CD4-positive, alpha-beta T cell treated with Interferon alpha-2 for 1 hour (primary cell): ENCODE measurements at regions not wholly inside any gene's neighbourhood (a gene's known extent, or its start where the extent isn't known, plus 50 kb on each side); places are given as distances from the start of the nearest gene placed in this dataset.

Source experiments
- DNase-seq, 2 donors: peaks; one replicate each; pipeline ENCODE4 v3.0.0-alpha.2; 2020 to 2022

DNA sequence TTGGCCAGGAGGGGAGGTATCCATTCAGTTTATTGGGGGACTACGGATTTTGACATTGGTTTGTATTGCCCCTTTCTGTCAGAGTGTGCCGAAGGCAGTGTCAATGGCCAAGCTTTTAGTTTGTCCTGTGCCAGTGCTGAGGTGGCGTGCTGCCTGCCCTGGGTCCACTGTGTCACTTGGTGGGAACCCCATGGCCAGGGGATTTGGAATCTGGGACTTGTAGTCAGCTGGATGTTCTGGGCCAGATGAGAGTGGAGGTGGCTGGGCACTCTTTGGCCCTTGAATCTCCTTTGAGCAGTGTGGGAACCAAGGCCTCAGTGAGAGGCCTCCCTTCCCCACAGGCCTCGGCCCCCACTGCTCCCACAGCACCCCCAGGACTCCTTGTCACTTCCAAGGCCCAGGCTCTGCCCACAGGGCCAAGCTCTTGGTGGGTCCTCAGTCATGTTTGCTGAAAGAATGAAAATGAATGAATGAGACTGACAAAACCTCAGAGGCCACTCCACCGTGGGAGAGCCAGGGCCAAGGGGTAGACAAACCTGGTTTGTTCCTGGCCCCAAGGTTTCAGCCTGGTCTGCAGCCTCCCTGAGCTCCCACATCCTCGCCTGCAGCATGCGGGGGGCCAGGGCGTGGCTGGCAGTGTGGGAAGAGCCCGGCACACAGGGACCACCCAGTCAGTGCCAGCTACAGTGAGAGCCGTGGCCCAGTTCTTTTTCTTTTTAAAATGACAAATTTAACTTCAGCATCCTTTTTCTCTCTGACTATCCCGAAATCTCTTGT is 412.2 kb downstream of the MATN1 start:
- no peak for DNase-seq

DNA sequence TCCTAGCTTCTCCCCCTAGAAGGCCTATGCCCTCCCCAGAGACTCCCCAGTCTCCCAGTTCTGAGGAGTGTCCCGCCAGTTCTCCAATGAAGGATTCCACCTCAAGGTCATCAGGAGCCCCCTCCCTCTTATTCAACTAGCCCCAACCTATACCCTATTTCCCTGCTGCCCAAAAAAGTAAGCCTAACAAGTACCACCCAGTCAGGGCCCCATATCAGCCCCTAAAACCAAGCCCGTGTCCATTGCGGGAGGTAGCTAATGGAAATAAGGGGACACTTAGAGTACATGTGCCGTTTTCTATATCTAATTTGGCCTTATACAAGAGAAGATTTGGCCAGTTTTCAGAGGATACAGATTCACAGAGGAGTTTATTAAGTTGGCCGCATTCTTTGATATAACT is 416.2 kb downstream of the MATN1 start:
- no peak for DNase-seq

DNA sequence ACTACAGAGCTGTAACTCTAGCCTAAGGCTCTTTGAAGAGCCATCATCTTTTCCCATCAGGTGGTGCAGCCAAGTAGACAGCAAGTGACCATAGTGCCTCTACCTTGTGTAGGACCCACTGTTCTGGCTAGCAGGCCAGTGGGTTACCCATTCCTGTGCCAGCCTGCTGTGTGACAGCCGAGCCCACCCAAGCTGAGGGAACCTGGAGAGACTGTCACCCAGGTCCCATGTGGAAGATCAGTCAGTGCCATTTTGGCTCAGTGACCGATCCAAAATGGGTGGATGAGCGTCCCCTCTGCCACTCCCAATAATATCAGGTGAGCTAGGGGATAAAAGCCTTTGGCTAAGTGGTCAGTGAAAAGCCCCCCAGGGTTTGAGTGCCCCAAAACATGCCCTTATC is 417.9 kb downstream of the MATN1 start:
- no peak for DNase-seq

DNA sequence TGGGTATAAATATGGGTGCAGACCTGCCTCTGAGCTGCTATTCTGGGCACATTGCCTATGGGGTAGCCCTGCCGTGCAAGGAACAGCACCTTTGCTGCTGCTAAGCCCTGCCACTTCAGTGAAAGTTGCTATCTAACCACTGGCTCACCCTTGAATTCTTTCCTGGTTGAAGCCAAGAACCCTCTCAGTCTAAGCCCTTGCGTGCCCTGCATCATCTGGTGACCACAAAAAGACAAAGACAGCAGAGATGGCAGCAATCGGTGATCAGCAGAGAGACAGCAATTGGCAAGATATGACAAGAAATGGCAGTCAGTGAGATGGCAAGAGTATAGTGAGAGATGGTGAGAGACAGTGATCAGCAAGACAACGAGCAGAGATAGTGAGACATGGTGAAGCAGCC is 418.3 kb downstream of the MATN1 start:
- no peak for DNase-seq

DNA sequence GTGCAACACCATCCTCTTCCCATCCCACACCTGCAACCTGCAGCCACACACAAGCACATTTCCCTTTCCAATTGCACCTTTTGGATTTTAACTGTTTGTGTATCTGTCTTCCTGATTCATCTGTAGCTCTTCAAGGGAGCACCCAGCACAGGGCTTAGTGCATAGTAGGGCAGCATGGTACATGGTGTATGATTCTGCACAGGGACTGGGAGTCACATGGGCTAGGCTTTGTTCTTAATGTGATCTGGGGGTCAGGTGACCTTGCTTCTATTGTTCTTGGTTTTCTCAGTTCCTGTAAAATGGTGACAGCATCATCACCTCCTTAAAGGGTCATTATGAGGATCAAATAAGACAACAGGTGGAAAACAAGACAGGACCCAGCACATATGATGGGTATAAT is 419.3 kb downstream of the MATN1 start:
- DNase-seq = no peak

DNA sequence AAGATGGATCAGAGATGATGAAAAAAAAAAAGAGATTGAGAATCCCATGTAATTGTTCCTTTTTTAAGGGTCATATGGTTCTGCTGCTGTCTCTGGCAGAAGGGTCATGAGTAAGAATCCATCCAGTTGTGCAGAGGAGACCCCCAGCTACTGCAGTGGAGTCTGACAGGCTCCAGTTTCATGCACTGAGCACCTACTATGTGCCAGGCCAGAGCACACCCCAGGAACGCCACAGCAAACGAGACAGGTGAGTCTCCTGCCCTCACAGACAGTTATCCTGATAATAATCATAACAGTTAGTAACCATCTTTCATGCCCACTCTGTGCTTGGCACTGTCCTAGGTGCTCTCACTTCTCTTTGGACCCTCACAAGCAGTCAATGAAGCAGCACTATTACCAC is 420.0 kb downstream of the MATN1 start:
- DNase-seq = no peak

DNA sequence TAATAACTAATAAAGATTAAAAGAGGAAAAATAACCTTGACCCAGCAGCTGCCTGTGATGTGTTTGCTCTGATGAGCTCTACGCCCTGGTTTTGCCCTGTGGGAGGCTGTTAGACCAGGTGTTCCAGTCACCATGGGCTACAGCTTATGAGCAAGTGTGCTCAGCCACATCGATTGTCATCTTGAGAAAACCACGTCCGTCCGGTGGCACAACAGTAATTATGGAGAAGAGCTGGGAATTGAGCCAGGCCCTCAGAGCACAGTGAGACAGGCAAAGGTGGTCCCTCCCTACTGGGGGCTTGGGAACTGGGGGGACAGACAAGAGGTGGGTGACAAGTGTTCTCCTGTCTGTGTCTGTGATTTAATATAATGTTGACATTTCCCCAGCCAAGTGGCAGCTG is 420.5 kb downstream of the MATN1 start:
- no peak for DNase-seq

DNA sequence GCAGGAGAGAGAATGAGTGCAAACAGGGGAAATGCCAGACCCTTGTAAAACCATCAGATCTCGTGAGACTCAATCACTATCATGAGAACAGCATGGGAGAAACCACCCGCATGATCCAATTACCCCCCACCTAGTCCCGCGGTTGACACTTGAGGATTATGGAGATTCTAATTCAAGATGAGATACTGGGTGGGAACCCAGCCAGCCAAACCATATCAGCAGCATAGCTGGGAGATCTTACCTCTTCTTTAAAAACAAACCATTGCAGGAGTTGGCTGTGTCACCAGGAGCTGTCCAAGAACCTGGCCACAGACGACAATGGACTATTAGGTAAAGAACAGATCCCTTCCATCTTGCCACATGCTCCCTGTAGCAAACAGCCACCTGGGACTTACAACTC is 422.7 kb downstream of the MATN1 start:
- no peak for DNase-seq

DNA sequence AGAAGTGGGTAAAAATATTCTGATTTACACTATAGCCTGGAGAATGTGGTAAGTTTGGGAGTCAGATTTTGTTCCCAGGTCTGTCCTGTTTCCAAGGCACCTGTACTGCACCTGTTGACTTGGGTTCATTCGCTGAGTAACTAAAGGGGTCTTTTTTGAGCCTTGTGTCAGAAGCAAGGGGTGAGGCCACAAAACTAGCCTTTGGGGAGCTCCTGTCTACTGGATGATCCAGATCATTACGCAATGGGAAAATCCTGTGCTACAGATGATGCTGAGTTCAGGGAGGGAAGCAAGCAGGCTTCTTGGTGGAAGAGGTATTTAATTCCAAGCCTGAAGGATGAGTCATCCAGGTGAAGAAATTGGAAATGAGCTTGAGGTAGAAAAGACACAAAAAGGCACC is 424.0 kb downstream of the MATN1 start:
- no peak for DNase-seq

DNA sequence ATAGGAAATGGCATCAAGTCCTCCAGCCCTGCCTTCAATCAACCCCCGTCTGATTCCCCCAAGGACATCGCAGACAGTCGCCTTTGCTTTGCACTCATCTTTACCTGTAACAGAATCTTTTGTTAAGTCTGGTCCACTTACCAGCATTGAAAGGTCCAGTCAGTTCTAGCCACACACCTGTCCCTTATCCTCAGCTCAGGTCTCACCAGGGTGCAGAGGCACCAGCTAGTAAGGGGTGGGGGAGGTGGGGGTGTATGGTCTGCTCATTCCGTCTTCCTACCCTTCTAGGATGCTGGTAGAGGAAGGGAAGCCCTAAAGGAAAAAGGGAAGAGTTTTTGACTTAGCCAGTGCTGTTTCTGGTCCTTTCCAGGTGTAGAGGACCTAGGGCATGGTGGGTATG is 427.7 kb downstream of the MATN1 start:
- DNase-seq = no peak

DNA sequence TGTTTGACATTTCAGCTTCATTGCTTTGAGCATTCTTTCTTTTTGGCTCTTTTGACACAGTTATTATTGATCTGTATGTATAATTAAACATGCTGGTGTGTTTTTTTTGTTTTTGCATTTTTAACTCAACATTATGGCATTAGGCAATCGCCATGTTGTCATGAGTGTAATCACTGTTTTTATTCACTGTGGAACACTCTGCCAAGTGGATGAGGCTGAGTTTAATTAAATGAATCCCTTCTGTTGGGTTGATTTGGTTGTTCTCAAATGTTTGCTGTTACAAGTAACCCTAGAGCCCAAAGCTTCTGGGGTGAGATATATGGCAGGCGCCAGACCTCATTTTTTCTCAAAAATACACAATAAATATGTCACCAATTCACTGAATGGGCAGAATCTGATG is 428.1 kb downstream of the MATN1 start:
- DNase-seq = no peak

DNA sequence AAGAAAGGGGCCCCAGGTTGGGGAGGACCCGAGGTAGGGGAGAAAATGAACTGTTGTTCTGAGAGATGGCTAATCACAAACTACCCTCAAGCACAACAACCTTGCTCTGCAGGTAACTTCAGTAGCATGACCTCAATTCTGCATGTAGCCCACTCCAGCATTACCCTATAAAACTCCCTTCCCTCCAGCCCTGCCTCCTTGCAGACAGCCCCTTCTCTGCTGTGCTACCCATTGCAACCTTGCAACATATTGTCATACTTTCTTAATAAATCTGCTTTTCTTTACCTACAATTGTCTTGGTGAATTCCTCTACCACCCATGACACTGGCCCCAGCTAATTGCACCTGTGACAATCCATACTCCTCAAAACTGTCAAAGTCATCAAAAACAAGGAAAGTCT is 428.9 kb downstream of the MATN1 start:
- no peak for DNase-seq

DNA sequence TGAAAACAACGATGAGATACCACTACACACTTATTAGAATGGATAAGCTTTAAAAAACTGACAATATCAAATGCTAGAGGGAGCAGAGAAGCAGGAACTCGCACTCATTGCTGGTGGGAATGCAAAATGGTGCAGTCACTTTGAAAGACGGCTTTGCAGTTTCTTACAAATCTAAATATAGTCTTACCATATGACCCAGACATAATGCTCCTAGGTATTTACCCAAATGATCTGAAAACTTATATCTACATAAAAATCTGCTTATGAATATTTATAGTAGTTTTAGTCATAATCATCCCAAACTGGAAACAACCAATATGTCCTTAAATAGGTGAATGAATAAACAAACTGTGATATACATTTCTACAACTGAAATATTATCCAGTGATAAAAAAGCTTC is 430.9 kb downstream of the MATN1 start:
- no peak for DNase-seq

DNA sequence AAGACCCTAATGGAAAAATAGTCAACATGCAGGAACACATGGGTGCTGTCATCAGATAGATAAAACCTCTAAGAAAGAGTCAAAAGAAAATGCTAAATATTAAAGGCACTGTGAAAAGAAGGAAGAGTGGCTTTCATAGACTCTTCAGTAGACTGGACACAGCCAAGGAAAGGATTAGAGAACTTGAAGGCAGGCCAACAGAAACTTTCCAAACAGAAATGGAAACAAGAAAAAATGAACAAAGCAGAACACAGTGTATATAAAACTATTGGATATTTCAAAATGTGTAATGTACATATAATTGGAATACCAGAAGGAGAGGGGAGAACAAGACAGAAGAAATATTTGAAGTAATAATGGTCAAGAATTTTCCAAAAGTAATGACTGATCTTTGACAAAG is 431.9 kb downstream of the MATN1 start:
- no peak for DNase-seq

DNA sequence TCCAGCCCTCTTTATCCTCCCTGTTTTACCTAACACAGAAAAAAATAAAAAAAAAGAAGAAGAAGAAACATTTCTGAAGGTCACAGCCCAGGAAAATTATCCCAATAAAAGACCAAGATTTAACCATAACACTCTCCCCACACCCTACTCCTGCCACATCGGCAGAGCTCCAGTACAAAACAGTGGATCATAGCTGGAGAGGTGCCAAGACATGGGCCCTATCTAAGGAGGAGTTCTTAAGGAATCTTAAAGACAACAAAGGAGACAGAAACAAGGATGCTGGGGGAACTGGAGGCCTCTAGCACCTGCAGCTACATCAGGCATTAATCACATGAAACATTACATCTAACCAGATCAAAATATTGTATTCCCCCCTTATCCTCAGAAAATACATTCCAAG is 432.8 kb downstream of the MATN1 start:
- DNase-seq = no peak

DNA sequence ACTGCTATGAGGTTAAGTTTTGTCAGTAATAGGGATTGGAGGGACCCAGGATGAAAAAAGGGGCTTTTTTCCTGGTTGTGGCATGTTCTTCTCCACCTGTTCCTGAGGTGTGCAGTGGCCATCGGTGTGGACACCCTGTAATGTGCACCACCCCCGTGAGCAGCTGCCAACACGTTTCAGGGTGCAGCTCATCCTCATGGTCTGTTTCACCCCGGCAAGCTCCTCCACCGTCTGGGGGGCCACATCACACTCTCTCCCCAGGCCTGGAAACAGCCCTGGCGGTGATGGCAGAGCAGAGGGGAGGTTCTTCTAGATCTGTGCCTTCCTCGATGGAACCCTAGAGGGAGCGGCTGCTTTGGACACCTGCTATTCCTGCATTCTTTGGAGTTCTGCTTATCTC is 435.4 kb downstream of the MATN1 start:
- no peak for DNase-seq

DNA sequence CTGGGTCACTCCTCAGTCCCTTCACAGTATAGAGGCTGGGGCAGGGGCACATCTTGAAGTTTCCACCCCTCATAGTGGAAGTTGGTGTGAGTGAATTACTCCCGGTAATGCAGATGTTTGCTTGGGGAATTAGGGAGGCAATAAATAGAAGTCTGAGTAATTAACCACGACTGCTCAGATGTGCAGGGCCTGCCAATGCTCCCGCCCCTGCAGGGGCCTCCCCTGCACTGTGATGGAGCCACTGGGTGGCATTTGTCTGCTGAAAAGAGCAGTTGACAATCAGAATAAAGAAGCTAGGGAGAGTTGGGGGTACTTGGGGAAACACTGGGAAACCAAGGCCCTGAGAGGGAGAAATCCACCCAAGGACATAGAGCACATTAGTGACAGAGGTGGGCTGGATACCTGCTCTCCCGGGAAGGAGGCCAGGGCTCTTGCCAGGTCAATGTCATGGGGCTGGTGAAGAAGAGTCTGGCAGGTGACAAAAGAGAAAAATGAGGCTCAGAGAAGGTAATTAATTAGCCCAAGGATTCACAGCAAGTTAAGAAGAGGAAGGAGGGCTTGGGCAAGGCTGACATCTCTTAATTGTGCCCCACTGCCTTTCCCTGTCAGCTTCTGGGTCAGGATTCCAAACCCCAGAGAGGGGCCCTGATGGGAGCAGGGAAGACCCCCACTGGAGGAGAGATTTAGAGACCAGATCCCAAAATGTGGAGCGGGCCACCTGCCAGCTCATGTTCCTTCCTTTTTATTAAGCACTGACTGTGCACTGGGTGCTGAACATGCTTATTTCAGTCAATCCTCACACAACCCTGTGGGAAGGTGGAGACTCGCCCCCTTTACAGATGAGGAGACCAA is 436.2 kb downstream of the MATN1 start:
- DNase-seq = no peak

DNA sequence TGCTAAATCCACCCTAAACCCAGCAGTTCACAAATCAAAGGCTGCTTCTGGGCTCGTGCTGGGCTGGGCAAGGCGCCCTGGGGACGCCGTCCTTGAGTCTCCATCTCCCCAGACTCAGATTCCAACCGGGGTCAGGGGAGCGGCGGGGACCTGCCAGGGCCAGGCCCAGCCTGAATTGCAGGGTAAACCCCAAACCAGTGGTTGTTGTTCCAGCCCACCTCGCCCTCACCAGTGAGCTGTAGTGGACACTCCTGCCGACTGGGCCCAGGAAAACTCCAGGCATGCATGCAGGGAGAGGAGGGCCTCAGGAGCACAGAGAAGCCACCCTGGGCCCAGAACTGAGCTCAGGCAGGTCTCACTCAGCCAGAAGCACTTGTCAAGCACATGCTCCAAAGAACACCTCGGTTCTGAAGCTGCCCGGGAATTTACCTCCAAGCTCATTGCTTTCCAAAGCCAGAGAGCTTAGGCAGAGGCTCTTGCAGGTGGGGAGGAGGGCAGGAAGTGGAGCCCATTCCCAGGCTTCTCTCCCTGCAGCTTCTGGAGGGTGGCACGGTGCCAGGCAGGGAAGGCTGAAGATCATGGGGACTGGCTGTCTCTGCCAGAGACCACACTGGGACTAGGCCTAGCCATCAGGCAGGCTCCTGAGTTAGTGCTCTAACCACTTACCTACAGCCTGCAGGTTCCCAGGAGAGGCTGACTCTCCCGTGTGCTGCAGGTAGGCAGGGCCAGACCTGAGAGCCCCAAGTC is 437.0 kb downstream of the MATN1 start:
- no peak for DNase-seq

DNA sequence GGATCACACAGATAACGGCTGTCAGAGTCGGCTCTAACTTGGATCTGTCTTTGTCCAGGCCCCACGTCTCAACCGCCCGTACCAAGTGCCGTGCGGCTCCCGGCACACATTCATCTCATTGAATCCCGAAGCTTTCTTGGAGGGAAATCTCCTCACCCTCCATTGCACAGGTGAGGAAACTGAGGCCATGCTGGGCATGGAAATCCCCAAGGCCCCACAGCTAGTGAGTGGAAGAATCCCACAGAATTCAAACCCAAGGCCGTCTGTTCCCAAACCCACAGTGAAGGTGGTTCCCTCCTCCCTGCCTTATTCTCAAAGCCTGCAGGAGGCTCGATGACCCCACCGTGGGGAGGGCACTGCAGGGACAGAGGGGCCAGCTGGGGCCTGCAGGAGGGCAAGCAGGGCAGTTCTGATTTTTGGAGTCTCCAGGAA is 437.9 kb downstream of the MATN1 start:
- DNase-seq = no peak

DNA sequence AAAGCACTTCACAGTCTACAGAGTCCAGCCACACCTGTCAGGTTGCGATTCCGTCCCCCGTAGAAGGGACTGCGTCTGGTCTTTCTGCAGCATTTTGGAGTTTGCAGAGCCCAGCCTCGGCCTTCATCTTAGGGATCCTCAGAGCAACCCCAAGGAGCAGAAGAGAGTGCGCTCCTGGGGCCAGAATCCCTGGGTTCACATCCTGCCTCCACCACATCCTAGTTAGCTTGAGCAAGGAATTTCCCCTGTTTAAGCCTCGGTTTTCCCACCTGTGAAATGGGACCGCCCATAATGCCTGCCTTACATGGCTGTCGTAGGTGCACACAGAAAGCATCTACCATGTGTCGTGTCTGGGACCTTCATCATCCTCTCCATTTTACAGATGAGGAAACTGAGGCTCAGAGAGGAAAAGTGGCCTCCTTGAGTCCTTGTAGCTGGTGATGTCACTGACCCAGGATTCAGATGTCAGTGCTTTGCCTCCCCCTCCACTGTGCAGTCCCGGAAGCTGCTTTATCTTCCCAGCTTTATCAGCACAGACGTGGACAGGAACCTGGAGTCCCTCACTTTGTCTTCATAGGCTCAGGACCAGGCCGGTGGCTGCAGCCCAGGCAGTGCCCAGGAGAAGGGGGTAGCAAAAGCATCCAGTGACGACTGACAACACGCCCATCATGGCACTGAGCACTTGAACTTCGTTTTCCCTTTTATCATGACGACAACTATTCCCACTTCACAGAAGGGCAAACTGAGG is 438.5 kb downstream of the MATN1 start:
- no peak for DNase-seq

DNA sequence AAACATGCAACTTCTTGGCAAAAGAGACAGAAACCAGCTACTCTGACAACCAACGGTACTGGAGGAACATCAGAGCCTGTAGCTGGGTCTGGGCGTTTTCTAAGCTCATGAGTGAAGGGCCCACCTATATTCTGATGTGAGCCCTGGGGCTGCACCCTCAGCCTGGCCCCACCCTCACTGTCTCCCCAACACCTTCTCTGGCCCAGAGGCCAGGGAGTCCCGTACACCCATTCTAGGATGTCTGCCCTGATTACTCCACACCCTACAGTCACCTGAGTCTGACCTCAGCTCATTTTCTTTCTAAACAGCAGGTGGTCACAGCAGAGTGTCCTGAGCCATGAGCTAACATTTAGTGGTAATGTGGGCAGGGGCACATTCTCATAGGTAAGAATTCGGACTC is 439.2 kb downstream of the MATN1 start:
- DNase-seq = no peak

DNA sequence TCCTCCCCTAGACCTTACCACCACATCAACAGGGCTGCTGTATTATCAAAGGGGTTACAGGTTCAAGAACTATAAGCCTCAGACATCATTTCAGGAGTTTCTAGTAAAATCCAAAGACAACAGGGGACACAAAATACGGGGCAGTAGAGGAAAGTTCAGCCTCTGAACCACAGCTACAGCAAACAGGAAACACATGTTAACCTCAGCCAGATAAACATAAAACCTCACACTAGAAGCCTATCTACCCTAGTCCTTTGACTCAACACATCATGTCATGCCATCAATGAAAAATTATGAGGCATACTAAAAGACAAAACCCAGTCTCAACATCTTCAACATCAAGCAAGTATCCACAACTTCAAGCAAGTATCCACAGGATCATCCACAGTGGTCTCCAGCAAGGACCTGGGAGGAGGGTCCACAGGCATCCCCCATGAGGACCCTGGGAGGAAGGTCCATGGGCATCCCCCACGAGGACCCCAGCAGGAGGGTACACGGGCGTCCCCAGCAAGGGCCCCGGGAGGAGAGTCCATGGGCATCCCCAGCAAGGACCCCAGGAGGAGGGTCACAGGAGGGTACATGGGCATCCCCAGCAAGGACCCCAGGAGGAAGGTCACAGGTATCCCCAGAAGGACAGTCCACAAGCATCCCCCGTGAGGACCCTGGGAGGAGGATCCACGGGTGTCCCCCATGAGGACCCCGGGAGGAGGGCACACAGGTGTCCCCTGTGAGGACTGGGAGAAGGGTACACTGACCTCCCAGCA is 440.0 kb downstream of the MATN1 start:
- DNase-seq = no peak
